GM12878 (cell line): ENCODE measurements at regions not wholly inside any gene's neighbourhood (a gene's known extent, or its start where the extent isn't known, plus 50 kb on each side); places are given as distances from the start of the nearest gene placed in this dataset.

Source experiments
- ATAC-seq: fragments of 200-7000 bp; cut with Tn5 transposase; 3 replicates; pipeline ENCODE4 v1.9.1; 2020; ENCODE audit warnings: mild to moderate bottlenecking, moderate library complexity
- BruUV-seq: library from RNA; stranded (reverse); fragments of 400-500 nt; replicated peaks from 2 replicates; lab custom pipeline; 2021; lab: Mats Ljungman, UMichigan
- CTCF ChIA-PET: fragments of 300-600 bp; sonication (Branson Sonifier 250); formaldehyde crosslinking; extraction: SDS; loops from one replicate; lab custom pipeline; 2021; ENCODE audit warnings: inconsistent platforms; lab: Yijun Ruan, JAX
- POLR2A ChIA-PET: fragments of 350-600 bp; formaldehyde crosslinking; extraction: SDS; loops from one replicate; lab custom pipeline; 2021; ENCODE audit warnings: inconsistent platforms; lab: Charles Lee
- RAD21 ChIA-PET: fragments of 300-600 bp; sonication (Branson Sonifier 250); formaldehyde crosslinking; loops from one replicate; lab custom pipeline; 2023; ENCODE audit warnings: antibody characterized with exemption; ENCODE audit not compliant: unreplicated experiment; lab: Charles Lee
- SMC1A ChIA-PET: fragments of 300-600 bp; sonication (Branson Sonifier 250); formaldehyde crosslinking; loops from one replicate; lab custom pipeline; 2023; ENCODE audit not compliant: unreplicated experiment, uncharacterized antibody; lab: Charles Lee
- DNase-seq: peaks from one replicate; pipeline ENCODE4 v3.0.0-alpha.2; 2011; ENCODE audit warnings: low read depth, low spot score
- FAIRE-seq: peaks from 3 replicates; lab custom pipeline; 2011; peaks lifted over from hg19 to GRCh38; lab: Jason Lieb, UNC
- H2AFZ ChIP-seq: 2 replicates; pipeline ENCODE4 v1.6.0; 2011; ENCODE audit warnings: low read depth, low read length, control low read depth; ENCODE audit not compliant: control insufficient read depth
- H3K27ac ChIP-seq: 2 replicates; pipeline ENCODE4 v1.5.1; 2011; ENCODE audit warnings: control low read depth; ENCODE audit not compliant: control insufficient read depth, insufficient read depth
- H3K27me3 ChIP-seq, 2 experiments: replicated peaks in 1 of 2; 2 replicates each; pipeline versions ENCODE4 v1.6.0 to v1.6.1; 2011; ENCODE audit warnings: low read length in 1 of 2; ENCODE audit not compliant: control insufficient read depth in 2 of 2, insufficient read depth in 2 of 2
- H3K36me3 ChIP-seq, 2 experiments: 2 replicates each; pipeline ENCODE4 v1.5.1; 2011; ENCODE audit warnings: low read length in 1 of 2; ENCODE audit not compliant: control insufficient read depth in 2 of 2, insufficient read depth in 2 of 2
- H3K4me1 ChIP-seq: 2 replicates; pipeline ENCODE4 v1.6.1; 2011; ENCODE audit warnings: mild to moderate bottlenecking, low read length, moderate library complexity, mixed read lengths; ENCODE audit not compliant: control insufficient read depth, insufficient read depth
- H3K4me2 ChIP-seq: 2 replicates; pipeline ENCODE4 v1.6.0; 2011; ENCODE audit warnings: control low read depth; ENCODE audit not compliant: control insufficient read depth, insufficient read depth
- H3K4me3 ChIP-seq: fragments of 200-600 bp; sonication (generic); 2 replicates; pipeline ENCODE4 v1.5.1; 2016
- H3K79me2 ChIP-seq: 2 replicates; pipeline ENCODE4 v1.6.0; 2011; ENCODE audit warnings: low read length; ENCODE audit not compliant: control insufficient read depth, insufficient read depth
- H3K9ac ChIP-seq: 2 replicates; pipeline ENCODE4 v1.8.0; 2011; ENCODE audit warnings: low read length, control low read depth, mixed read lengths; ENCODE audit not compliant: control insufficient read depth, insufficient read depth
- H3K9me3 ChIP-seq: replicated peaks from 3 replicates; pipeline ENCODE4 v1.5.1; 2011; ENCODE audit warnings: mild to moderate bottlenecking, low read length; ENCODE audit not compliant: control insufficient read depth, insufficient read depth
- H4K20me1 ChIP-seq: 2 replicates; pipeline ENCODE4 v1.6.0; 2011; ENCODE audit not compliant: control insufficient read depth, insufficient read depth
- BCL11A ChIP-seq: IDR thresholded peaks from 2 replicates; pipeline ENCODE4 v1.6.1; 2011; ENCODE audit warnings: low read depth, low read length
- BCL3 ChIP-seq: IDR thresholded peaks from 2 replicates; pipeline ENCODE4 v1.6.1; 2011; ENCODE audit warnings: borderline replicate concordance, low read depth, mild to moderate bottlenecking, moderate library complexity, low read length; ENCODE audit not compliant: insufficient read depth, poor library complexity, severe bottlenecking
- BHLHE40 ChIP-seq, 2 experiments: fragments of 450-650 bp in 1 of 2; IDR thresholded peaks; 2 replicates each; pipeline ENCODE4 v1.6.1; 2011 to 2017; ENCODE audit warnings: low read depth in 2 of 2, borderline replicate concordance in 1 of 2, improper control_type of control experiment in 1 of 2, low read length in 1 of 2, mild to moderate bottlenecking in 1 of 2
- CEBPB ChIP-seq, 2 experiments: fragments of 150-350 bp in 1 of 2; IDR thresholded peaks; 2 replicates each; pipeline ENCODE4 v1.6.1; 2012 to 2014; ENCODE audit warnings: low read depth in 2 of 2, low read length in 2 of 2, borderline replicate concordance in 1 of 2, inconsistent platforms in 1 of 2
- DPF2 ChIP-seq: fragments of 450-650 bp; IDR thresholded peaks from 2 replicates; pipeline ENCODE4 v1.6.1; 2017; ENCODE audit warnings: mild to moderate bottlenecking
- E2F8 ChIP-seq: fragments of 450-650 bp; IDR thresholded peaks from 2 replicates; pipeline ENCODE4 v1.6.1; 2018; ENCODE audit warnings: mild to moderate bottlenecking, low read depth, moderate library complexity; ENCODE audit not compliant: partially characterized antibody
- EP300 ChIP-seq, 2 experiments: fragments of 150-350 bp in 1 of 2; IDR thresholded peaks; 2 replicates each; pipeline ENCODE4 v1.6.1; 2011 to 2012; ENCODE audit warnings: low read depth in 2 of 2, low read length in 2 of 2, borderline replicate concordance in 1 of 2, improper control_type of control experiment in 1 of 2, inconsistent platforms in 1 of 2; ENCODE audit not compliant: control insufficient read depth in 1 of 2
- HSF1 ChIP-seq: fragments of 150-350 bp; IDR thresholded peaks from 2 replicates; pipeline ENCODE4 v1.6.1; 2014; ENCODE audit warnings: mild to moderate bottlenecking, low read depth, low read length
- IRF5 ChIP-seq: fragments of 450-650 bp; IDR thresholded peaks from 2 replicates; pipeline ENCODE4 v1.6.1; 2017; ENCODE audit warnings: borderline replicate concordance
- LARP7 ChIP-seq: fragments of 450-650 bp; IDR thresholded peaks from 2 replicates; pipeline ENCODE4 v1.6.1; 2017; ENCODE audit warnings: mild to moderate bottlenecking
- MAX ChIP-seq: IDR thresholded peaks from 2 replicates; pipeline ENCODE4 v1.6.1; 2012; ENCODE audit warnings: low read depth, low read length, improper control_type of control experiment
- MEF2B ChIP-seq: fragments of 450-650 bp; IDR thresholded peaks from 2 replicates; pipeline ENCODE4 v1.6.1; 2018; ENCODE audit warnings: mild to moderate bottlenecking, moderate library complexity; ENCODE audit not compliant: partially characterized antibody, poor library complexity, severe bottlenecking
- MTA2 ChIP-seq: fragments of 450-650 bp; IDR thresholded peaks from 2 replicates; pipeline ENCODE4 v1.6.1; 2016; ENCODE audit warnings: low read depth, mild to moderate bottlenecking, moderate library complexity
- MXI1 ChIP-seq: fragments of 150-350 bp; IDR thresholded peaks from 2 replicates; pipeline ENCODE4 v1.6.1; 2011; ENCODE audit warnings: low read depth, mild to moderate bottlenecking, inconsistent platforms, low read length, improper control_type of control experiment
- MYB ChIP-seq: fragments of 150-350 bp; IDR thresholded peaks from 2 replicates; pipeline ENCODE4 v1.6.1; 2014; ENCODE audit warnings: mild to moderate bottlenecking, low read depth, low read length, borderline replicate concordance
- PAX8 ChIP-seq: fragments of 450-650 bp; IDR thresholded peaks from 2 replicates; pipeline ENCODE4 v1.6.1; 2017; ENCODE audit warnings: mild to moderate bottlenecking, moderate library complexity
- SIN3A ChIP-seq: IDR thresholded peaks from 2 replicates; pipeline ENCODE4 v1.6.1; 2012; ENCODE audit warnings: low read depth, low read length, improper control_type of control experiment
- SREBF1 ChIP-seq: IDR thresholded peaks from 2 replicates; pipeline ENCODE4 v1.6.1; 2012; ENCODE audit warnings: mild to moderate bottlenecking, low read length
- WGBS: methylation state at CpG from one replicate; pipeline ENCODE4 v1.1.6; 2016; ENCODE audit warnings: low lambda C conversion rate; ENCODE audit not compliant: insufficient replicate concordance, insufficient coverage; ENCODE audit errors: missing lambda C conversion rate; 5-methylcytosine and 5-hydroxymethylcytosine counted together
- in situ Hi-C: fragments of 300-500 bp; cut with MboI; formaldehyde crosslinking; loops from 9 replicates; pipeline ENCODE4 v1.14.3; 2018; ENCODE audit warnings: mixed read lengths
- intact Hi-C: fragments of 100-400 bp; cut with micrococcal nuclease; formaldehyde crosslinking; loops from one replicate; pipeline ENCODE4 v1.14.2; 2022; ENCODE audit not compliant: unreplicated experiment

- no TSS peak for BruUV-seq
- no peak overlapping the region for H3K27ac ChIP-seq
- RAD21 ChIA-PET: no interaction called here
- TF ChIP-seq CEBPB (IDR thresholded peaks at IDR 0.05; ENCODE audit: borderline replicate concordance in 1 of 2, low read depth in 2 of 2, low read length in 2 of 2) (no peak), SIN3A (no peak), MEF2B (peak; percentile 20), MTA2 (peak; percentile 78), BHLHE40 (IDR thresholded peaks at IDR 0.05; ENCODE audit: borderline replicate concordance in 1 of 2, low read depth in 2 of 2, low read length in 1 of 2) (peak in 1 of 2 experiments; percentile 25; a peak in 1 of 4 replicates), E2F8 (no peak), LARP7 (no peak), DPF2 (peak; percentile 58), BCL3 (no peak), IRF5 (no peak), MXI1 (no peak), SREBF1 (no peak), HSF1 (no peak), EP300 (IDR thresholded peaks at IDR 0.05; ENCODE audit: borderline replicate concordance in 1 of 2, control insufficient read depth in 1 of 2, low read depth in 2 of 2, low read length in 2 of 2) (peak; percentile 15 to 47; a peak in 1 of 4 replicates), MAX (no peak), MYB (no peak), BCL11A (peak; percentile 49; the same call in 1 of the 2 replicates), PAX8 (no peak)
Observed at GRCh38 chr11:91299980-91300379, 924.6 kb upstream of the FAT3 start.

More at GRCh38 chr11:91299980-91300379, 924.6 kb upstream of the FAT3 start:
- H2AFZ ChIP-seq: no peak overlapping the region
- no peak overlapping the region for H3K4me3 ChIP-seq
- intact Hi-C loops (no loop called here), in situ Hi-C loops (no loop called here)
- FAIRE-seq: no peak
- H3K79me2 ChIP-seq: no peaks in the 10 kb centered on the region
- ATAC-seq: peak; percentile 87
- H3K27me3 ChIP-seq: no peaks in the 10 kb centered on the region
- CTCF ChIA-PET: no interaction called here
- peak; percentile 19 for DNase-seq
- no peak overlapping the region for H3K4me2 ChIP-seq
- no peaks in the 10 kb centered on the region for H4K20me1 ChIP-seq
- no peaks in the 10 kb centered on the region for H3K9me3 ChIP-seq
- SMC1A ChIA-PET: no interaction called here
- POLR2A ChIA-PET: no interaction called here
- H3K4me1 ChIP-seq: no peaks in the 10 kb centered on the region
- H3K36me3 ChIP-seq: no peaks in the 10 kb centered on the region
- no peak overlapping the region for H3K9ac ChIP-seq
- WGBS: 0% methylated on average over 1 of the region's 1 CpG
